Fibroblast of pulmonary artery (primary cell): ENCODE measurements at regions not wholly inside any gene's neighbourhood (a gene's known extent, or its start where the extent isn't known, plus 50 kb on each side); places are given as distances from the start of the nearest gene placed in this dataset.
A peak's percentile ranks its signal among the peaks of the same experiment; 100 is the strongest.

Experiments
- DNase-seq: peaks from one replicate; pipeline ENCODE4 v3.0.0-alpha.2; 2010; ENCODE audit warnings: low read depth
- H3K4me3 ChIP-seq: replicated peaks from 2 replicates; pipeline ENCODE4 v1.5.1; 2011; ENCODE audit warnings: low read depth, mild to moderate bottlenecking, control low read depth, low read length, moderate library complexity
- TF ChIP-seq, protein P1 (sequence below): IDR thresholded peaks from 2 replicates; pipeline ENCODE4 v1.5.1; 2011; ENCODE audit warnings: mild to moderate bottlenecking, control low read depth, low read length, inconsistent platforms; ENCODE audit errors: missing control alignments

DNA sequence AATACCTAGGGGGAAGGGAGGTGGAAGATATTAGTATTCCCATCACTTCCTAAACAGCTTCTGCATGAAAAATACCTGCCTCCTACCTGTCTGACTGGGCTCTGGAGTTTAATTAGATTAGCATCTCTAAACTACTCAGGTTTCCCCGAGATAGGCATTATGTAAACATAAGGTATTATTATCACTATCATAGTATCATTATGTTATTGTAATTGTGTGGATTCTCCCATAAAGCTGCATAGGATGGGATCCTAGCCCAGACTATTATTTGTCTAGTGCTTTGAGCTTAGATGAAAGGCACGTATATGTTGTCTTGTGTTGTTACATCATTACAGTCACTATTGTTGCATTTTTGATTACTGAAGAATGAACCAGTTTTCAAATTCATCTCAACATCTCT lies 115.2 kb upstream of the SOX21 start:
- DNase-seq: no peak
- TF ChIP-seq, protein P1, sequence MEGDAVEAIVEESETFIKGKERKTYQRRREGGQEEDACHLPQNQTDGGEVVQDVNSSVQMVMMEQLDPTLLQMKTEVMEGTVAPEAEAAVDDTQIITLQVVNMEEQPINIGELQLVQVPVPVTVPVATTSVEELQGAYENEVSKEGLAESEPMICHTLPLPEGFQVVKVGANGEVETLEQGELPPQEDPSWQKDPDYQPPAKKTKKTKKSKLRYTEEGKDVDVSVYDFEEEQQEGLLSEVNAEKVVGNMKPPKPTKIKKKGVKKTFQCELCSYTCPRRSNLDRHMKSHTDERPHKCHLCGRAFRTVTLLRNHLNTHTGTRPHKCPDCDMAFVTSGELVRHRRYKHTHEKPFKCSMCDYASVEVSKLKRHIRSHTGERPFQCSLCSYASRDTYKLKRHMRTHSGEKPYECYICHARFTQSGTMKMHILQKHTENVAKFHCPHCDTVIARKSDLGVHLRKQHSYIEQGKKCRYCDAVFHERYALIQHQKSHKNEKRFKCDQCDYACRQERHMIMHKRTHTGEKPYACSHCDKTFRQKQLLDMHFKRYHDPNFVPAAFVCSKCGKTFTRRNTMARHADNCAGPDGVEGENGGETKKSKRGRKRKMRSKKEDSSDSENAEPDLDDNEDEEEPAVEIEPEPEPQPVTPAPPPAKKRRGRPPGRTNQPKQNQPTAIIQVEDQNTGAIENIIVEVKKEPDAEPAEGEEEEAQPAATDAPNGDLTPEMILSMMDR: no peak

DNA sequence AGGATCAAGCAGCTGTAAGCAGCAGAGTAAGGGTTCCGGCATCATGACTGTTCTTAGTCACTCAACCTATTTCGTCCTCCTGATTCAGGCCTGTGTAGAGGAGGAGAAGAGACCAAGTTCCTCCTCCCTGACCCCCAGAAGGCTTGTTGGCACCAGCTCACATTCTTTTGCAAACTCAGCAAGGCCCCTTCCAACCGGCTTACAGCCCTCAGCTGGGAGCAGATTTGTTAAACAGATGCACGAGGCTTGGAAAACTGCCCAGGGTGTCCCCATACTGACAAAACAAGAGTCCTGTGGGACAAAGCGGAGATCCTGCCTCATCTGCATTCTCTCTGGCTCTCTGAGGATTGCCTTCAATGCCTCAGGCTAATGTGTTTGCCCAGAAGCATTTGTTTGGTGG lies 113.2 kb upstream of the SOX21 start:
- peak; percentile 55 for DNase-seq

More for the DNA sequence above, 115.2 kb upstream of the SOX21 start:
- no peak overlapping the region for H3K4me3 ChIP-seq

DNA sequence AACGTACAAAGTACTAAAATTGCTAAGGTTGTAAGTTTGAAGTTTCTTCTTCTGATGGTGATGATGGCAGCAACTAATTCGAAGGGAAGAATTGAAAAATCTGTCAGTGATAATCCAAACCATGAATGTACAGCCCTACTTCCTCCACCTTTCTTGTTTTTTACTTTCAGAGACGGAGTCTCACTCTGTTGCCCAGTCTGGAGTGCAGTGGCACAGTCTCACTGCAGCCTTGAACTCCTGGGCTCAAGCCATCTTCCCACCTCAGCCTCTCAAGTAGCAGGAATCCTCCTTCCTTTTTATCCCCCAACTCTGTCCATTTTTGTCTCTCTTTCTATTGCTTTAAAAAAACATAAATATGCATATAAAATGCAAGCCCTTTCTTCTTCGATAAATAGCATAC lies 112.3 kb upstream of the SOX21 start:
- TF ChIP-seq, protein P1: no peak
- DNase-seq: no peak
- no peak overlapping the region for H3K4me3 ChIP-seq

More for the DNA sequence above, 113.2 kb upstream of the SOX21 start:
- TF ChIP-seq, protein P1: no peak
- H3K4me3 ChIP-seq: no peak overlapping the region

DNA sequence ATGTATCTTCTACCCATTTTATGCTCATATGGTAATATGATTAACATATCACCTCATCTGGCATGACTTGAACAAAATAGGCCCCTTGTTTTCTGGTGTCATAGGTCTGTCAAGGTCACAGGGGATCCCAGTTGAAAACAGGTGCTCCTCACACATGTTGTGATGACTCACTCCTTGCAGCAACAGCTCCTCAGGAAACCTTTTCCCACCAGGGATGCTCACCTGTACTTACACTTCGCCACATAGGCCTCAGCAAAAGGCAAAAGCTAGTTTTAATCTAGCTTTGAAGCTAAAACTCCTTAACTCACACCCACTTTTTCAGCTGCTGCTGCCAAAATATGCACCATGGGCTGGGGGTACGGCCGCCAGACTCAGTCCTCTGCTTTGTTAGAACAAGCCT lies 110.0 kb upstream of the SOX21 start:
- DNase-seq: no peak
- TF ChIP-seq, protein P1: no peak
- no peak overlapping the region for H3K4me3 ChIP-seq

DNA sequence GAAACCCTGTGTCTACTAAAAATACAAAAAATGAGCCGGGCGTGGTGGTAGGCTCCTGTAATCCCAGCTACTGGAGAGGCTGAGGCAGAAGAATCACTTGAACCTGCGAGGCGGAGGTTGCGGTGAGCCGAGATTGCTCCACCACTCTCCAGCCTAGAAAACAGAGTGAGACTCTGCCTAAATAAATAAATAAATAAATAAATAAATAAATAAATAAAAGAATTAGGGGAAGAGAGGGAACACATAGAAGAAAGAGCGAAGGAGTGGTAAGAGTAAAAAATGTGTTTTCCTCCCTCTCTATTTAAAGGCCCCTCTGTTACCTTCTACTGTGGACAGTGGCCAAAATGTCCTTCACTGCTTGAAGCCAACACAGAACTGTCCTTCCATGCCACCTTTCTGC lies 103.9 kb upstream of the SOX21 start:
- DNase-seq: no peak
- TF ChIP-seq, protein P1: no peak
- no peak overlapping the region for H3K4me3 ChIP-seq

DNA sequence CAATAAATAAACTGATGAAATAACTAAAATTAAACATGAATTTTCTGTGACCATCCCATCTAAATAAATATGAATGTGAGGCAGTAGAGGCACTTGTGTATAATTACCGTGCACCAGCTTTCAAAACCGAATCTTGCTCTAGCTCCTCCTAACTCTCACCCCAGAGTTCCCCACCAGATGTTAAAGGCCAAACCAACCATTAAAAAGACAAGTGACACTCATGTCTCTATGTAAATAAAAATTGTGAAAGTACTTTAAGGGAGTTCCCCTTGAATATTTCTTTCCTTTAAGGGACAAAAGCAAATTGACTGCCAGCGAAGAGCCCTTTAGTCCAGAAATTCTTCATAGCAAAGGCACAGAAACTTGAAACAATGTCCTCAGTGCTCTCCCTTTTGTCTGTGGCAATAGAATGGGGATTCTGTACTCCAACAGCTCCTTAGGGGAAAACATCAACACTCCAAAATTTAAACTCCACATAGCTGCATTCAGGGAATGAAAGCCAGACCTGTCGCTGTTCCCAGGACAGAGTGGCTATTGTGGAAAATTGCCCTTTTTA lies 101.7 kb upstream of the SOX21 start:
- no peak for DNase-seq
- TF ChIP-seq, protein P1: no peak
- H3K4me3 ChIP-seq: no peak overlapping the region

DNA sequence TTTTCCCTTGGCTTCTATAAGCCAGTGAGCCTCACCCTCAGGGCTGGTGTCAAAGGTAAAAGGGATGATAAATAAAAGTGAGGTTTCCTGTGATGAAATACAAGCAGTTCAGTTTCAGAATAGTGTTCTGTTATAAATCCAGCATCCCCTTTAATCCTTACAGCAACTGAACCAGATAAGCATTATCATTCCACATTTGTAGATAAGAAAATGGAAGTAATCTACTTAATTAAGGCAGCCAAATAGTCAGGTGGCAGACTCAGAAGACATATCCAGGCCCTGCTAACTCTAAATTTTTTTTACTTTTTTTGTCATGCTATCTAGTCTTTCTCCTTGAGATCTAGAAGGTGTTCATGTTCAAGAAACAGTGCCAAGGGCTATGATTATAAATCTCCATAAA lies 99.4 kb upstream of the SOX21 start:
- DNase-seq: no peak
- TF ChIP-seq, protein P1: no peak
- no peak overlapping the region for H3K4me3 ChIP-seq
